Panc1 (cell line): ENCODE measurements at regions not wholly inside any gene's neighbourhood (a gene's known extent, or its start where the extent isn't known, plus 50 kb on each side); places are given as distances from the start of the nearest gene placed in this dataset.

ENCODE experiments used
- POLR2AphosphoS5 ChIP-seq: IDR thresholded peaks from 2 replicates; pipeline ENCODE4 v1.6.1; 2012; ENCODE audit warnings: mild to moderate bottlenecking, low read depth, low read length, moderate library complexity
- SIN3A ChIP-seq: IDR thresholded peaks from 2 replicates; pipeline ENCODE4 v1.6.1; 2012; ENCODE audit warnings: low read depth, mild to moderate bottlenecking, low read length, moderate library complexity, borderline replicate concordance; ENCODE audit not compliant: insufficient read depth
- TF ChIP-seq, protein P1 (sequence below): fragments of 450-650 bp; IDR thresholded peaks from 2 replicates; pipeline ENCODE4 v1.5.1; 2017; ENCODE audit warnings: mild to moderate bottlenecking

GRCh38 chr2:183773775-183774174, 649.5 kb downstream of the NUP35 start:
- TF ChIP-seq, protein P1, sequence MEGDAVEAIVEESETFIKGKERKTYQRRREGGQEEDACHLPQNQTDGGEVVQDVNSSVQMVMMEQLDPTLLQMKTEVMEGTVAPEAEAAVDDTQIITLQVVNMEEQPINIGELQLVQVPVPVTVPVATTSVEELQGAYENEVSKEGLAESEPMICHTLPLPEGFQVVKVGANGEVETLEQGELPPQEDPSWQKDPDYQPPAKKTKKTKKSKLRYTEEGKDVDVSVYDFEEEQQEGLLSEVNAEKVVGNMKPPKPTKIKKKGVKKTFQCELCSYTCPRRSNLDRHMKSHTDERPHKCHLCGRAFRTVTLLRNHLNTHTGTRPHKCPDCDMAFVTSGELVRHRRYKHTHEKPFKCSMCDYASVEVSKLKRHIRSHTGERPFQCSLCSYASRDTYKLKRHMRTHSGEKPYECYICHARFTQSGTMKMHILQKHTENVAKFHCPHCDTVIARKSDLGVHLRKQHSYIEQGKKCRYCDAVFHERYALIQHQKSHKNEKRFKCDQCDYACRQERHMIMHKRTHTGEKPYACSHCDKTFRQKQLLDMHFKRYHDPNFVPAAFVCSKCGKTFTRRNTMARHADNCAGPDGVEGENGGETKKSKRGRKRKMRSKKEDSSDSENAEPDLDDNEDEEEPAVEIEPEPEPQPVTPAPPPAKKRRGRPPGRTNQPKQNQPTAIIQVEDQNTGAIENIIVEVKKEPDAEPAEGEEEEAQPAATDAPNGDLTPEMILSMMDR = no peak
- no peak for TF ChIP-seq POLR2AphosphoS5
- no peak for TF ChIP-seq SIN3A
